Peyer's patch (tissue), 4 donors: ENCODE measurements at regions not wholly inside any gene's neighbourhood (a gene's known extent, or its start where the extent isn't known, plus 50 kb on each side); places are given as distances from the start of the nearest gene placed in this dataset.

Experiments
- CTCF ChIP-seq, 6 experiments: fragments of 450-650 bp in 4 of 6; fragments of 200-600 bp in 2 of 6; sonication (generic) in 1 of 6; IDR thresholded peaks; one replicate each; pipeline ENCODE4 v1.5.1; 2017 to 2019; ENCODE audit warnings: antibody characterized with exemption in 6 of 6, mild to moderate bottlenecking in 3 of 6, moderate library complexity in 1 of 6
- POLR2A ChIP-seq, 2 donors: fragments of 450-650 bp; IDR thresholded peaks; one replicate each; pipeline ENCODE4 v1.5.1; 2017; ENCODE audit warnings: antibody characterized with exemption in 2 of 2, mild to moderate bottlenecking in 2 of 2, moderate library complexity in 2 of 2

GRCh38 chr2:163185160-163185559, 346.6 kb upstream of the KCNH7 start:
- TF ChIP-seq CTCF (IDR thresholded peaks at IDR 0.05) = no peak
- no peak for TF ChIP-seq POLR2A (IDR thresholded peaks at IDR 0.05)
